Large intestine (tissue), 3 donors: ENCODE measurements at regions not wholly inside any gene's neighbourhood (a gene's known extent, or its start where the extent isn't known, plus 50 kb on each side); places are given as distances from the start of the nearest gene placed in this dataset.

Source experiments
- DNase-seq, 2 donors: peaks; one replicate each; pipeline versions ENCODE4 v3.0.0 to v3.0.0-alpha.2; 2013
- H3K27ac ChIP-seq: one replicate; pipeline ENCODE4 v1.5.1; 2013; ENCODE audit warnings: low read length
- H3K27me3 ChIP-seq: 2 replicates; pipeline ENCODE4 v1.6.1; 2013; ENCODE audit warnings: low read length; ENCODE audit not compliant: control insufficient read depth, insufficient read depth
- H3K36me3 ChIP-seq: 2 replicates; pipeline ENCODE4 v1.6.1; 2013; ENCODE audit warnings: low read length; ENCODE audit not compliant: control insufficient read depth, insufficient read depth
- H3K4me1 ChIP-seq: one replicate; pipeline ENCODE4 v1.6.1; 2013; ENCODE audit warnings: low read length; ENCODE audit not compliant: control insufficient read depth, insufficient read depth
- H3K4me3 ChIP-seq: one replicate; pipeline ENCODE4 v1.5.1; 2013; ENCODE audit warnings: low read length
- H3K9me3 ChIP-seq: one replicate; pipeline ENCODE4 v1.6.1; 2013; ENCODE audit warnings: mild to moderate bottlenecking, low read depth, low read length, moderate library complexity; ENCODE audit not compliant: control insufficient read depth
- WGBS: methylation state at CpG from one replicate; pipeline ENCODE4 v1.1.5; 2013; ENCODE audit warnings: low lambda C conversion rate; ENCODE audit not compliant: insufficient coverage; 5-methylcytosine and 5-hydroxymethylcytosine counted together

DNA sequence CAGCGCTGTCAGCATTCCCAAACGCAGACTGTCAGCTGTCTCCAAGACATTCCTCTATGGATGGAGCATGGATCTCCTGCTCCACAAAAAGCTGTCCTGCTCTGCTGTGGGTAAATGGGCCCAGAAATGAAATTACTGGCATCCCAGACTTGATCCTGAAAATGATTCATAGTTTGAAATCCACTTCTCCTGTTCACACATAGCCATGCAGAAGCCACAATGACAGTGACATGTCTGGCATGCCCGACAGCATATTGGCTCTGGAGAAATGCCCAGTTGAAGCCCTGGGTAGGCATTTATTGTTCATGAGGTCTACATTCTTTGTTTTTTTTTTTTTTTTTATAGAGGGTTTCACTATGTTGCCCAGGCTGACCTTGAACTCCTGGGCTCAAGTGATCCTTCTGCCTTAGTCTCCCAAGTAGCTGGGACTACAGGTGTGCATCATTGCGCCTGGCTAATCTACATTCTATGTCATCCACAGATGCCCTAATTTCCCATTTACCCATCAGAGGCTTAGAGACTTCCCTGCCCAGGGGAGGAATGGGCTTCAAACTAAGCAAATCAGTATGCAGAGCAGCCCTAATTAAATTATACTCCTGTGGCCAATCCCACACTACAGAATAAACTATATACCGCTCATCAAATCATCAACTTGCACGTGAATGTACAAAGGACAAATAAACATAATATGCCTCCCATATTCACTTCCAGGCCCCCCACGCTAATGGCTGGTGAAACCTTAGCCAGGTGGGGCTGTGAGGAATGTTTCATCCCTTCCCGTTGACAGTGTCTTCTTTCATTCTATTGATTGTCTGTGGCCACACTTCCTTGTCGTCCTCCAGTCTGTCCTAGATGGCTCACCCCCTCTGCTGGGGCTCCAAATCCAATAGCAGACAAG is 61.8 kb upstream of the EEPD1 start:
- Histone ChIP-seq H3K4me3 (no peak overlapping the region), H3K4me1 (no peaks in the 10 kb centered on the region), H3K9me3 (peaks cover 6% of the 10 kb centered on the region), H3K27ac (no peak overlapping the region), H3K36me3 (no peaks in the 10 kb centered on the region), H3K27me3 (no peaks in the 10 kb centered on the region)
- WGBS: 37% methylated on average over 2 of the region's 9 CpGs
- peak in 1 of 2 donors; percentile 11 for DNase-seq

DNA sequence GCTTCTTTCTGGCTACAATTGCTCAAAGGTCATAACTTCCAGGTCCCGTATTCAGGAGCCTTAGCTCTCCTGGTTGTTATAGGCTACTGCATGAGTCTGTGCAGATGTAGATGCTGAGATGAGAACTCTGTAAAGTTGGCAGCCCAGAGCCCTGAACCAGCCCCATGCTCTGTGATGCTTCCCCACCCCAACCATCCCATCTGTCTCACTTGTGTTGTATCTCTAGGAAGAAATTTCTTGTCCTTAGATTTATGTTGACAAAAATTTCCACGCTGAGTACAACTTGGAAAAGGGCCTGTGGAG is 61.2 kb upstream of the EEPD1 start:
- Histone ChIP-seq H3K4me3 (no peak overlapping the region), H3K27ac (no peak overlapping the region), H3K27me3 (no peaks in the 10 kb centered on the region), H3K4me1 (no peaks in the 10 kb centered on the region), H3K36me3 (no peaks in the 10 kb centered on the region), H3K9me3 (peaks cover 6% of the 10 kb centered on the region)
- no peak for DNase-seq
- WGBS: no CpG with 5 or more reads among the region's 2 CpGs

DNA sequence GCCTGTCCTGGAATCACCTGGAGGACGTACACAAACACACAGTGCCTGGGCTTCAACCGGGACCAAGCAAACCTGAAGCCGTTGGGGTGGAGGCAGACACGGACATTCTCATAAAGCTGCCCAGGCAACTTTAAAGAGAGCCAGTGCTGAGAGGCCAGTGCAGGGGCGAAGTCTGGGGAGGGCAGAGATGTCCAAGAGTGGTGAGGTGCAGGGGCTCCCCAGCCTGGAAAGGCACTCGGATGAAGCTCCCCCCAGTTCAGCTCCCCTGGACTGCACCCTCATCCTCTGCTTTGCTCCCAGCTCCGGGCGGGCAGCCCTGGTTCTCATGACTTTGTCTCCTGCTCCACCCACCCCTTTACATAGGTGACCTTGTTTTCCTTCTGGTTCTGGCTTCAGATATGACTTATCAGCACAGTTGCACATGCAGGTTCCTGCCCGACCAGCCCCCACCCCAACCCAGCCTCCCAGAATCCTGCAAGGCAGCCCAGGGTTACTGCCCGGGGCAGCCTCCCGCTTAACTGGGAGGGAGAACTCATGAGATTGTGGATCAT is 60.8 kb upstream of the EEPD1 start:
- Histone ChIP-seq H3K27me3 (no peaks in the 10 kb centered on the region), H3K9me3 (peaks cover 6% of the 10 kb centered on the region), H3K4me3 (no peak overlapping the region), H3K36me3 (no peaks in the 10 kb centered on the region), H3K27ac (no peak overlapping the region), H3K4me1 (no peaks in the 10 kb centered on the region)
- DNase-seq: peak; percentile 24 to 76
- WGBS: no CpG with 5 or more reads among the region's 11 CpGs

DNA sequence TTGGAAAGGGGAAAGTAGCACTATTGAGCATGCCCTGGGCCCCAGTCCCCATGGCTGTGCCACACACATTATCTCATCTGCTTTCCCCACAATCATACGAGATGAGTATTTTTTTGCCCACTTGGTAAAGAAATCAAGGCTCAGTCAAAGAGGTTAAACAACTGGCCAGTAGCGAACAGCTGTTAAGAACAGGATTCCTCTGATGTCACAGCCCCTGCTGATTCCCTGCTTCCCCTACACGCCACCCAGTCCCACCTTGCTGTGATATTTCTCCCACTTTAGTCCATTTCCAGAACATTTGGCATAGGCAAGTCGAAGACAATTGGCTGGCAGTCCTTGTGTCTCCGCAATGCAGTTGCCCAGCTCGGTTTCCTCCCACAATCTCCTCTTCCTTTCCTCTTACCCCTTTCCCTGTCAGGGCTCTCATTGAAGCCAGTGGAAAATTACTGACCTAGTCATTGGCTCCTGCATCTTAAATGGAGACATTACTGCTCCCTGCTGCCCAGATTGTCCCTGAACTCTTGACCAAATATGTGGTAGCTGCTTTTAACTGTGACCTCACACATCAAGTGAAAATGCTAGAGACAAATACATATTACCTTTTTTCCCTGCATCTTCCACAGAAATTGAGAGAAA is 56.5 kb upstream of the EEPD1 start:
- no peak overlapping the region for H3K27ac ChIP-seq
- no peaks in the 10 kb centered on the region for H3K9me3 ChIP-seq
- H3K36me3 ChIP-seq: no peaks in the 10 kb centered on the region
- no CpG with 5 or more reads among the region's 6 CpGs for WGBS
- H3K27me3 ChIP-seq: no peaks in the 10 kb centered on the region
- DNase-seq: no peak
- no peak overlapping the region for H3K4me3 ChIP-seq
- no peaks in the 10 kb centered on the region for H3K4me1 ChIP-seq

DNA sequence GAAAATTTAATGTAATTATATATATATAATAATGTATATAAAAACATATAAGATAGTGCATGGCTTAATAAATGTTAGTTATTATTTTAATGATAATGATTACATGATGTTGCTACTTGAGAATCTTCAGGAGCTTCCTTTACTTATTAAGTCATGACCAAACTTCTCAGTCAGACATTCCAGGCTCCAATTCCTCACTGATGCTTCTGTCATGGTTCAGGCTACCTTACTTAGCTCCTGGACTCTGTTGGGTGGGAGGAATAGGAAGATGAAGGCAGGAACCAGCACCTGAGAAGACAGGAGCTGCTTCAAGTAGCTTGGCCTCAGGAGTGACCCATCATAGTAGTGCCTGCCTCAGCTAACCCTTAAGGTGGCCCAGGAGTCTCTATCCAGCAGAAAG is 55.0 kb upstream of the EEPD1 start:
- Histone ChIP-seq H3K9me3 (no peaks in the 10 kb centered on the region), H3K4me3 (no peak overlapping the region), H3K36me3 (no peaks in the 10 kb centered on the region), H3K27ac (no peak overlapping the region), H3K27me3 (no peaks in the 10 kb centered on the region), H3K4me1 (no peaks in the 10 kb centered on the region)
- DNase-seq: no peak

DNA sequence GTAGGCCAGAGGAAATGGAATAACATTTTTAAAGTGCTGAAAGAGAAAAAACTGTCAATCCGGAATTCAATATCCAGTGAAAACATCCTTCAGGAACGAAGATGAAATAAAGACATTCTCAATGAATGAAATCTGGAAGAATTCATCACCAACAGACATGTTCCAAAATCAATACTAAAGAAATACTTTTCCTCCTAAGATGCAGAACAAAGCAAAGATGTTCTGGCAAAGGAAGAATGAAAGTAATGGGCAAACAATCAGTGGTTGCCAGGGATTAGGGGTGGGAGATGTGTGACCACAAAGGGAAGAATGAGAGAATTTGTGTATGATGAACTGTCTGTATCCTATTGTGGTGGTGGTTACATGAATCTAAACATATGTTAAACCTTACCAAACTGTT is 52.8 kb upstream of the EEPD1 start:
- Histone ChIP-seq H3K27me3 (no peaks in the 10 kb centered on the region), H3K36me3 (no peaks in the 10 kb centered on the region), H3K9me3 (no peaks in the 10 kb centered on the region), H3K27ac (no peak overlapping the region), H3K4me1 (no peaks in the 10 kb centered on the region), H3K4me3 (no peak overlapping the region)
- no peak for DNase-seq
- 40% methylated on average over 2 of the region's 2 CpGs for WGBS

DNA sequence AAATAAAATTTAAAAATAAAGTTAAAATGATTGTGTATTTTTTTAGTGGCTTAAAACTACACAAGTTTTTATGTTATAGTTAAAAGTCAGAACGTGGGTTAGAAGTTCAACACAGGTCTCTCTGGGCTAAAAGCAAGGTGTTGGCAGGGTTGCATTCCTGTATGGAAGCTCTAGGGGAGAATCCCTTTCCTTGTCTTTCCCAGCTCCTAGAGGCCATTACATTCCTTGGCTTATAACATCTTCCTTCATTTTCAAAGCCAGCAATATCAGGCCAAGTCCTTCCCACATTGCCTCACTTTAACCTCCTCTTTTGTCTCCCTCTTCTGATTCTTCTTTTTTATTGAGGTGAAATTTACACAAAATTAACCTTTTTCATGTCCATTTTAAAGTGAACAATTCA is 52.4 kb upstream of the EEPD1 start:
- DNase-seq: no peak
- Histone ChIP-seq H3K27ac (no peak overlapping the region), H3K36me3 (no peaks in the 10 kb centered on the region), H3K4me3 (no peak overlapping the region), H3K9me3 (no peaks in the 10 kb centered on the region), H3K27me3 (no peaks in the 10 kb centered on the region), H3K4me1 (no peaks in the 10 kb centered on the region)
- no CpG with 5 or more reads among the region's 1 CpG for WGBS
